ENCODE measurements at regions not wholly inside any gene's neighbourhood (a gene's known extent, or its start where the extent isn't known, plus 50 kb on each side); places are given as distances from the start of the nearest gene placed in this dataset.

DNA sequence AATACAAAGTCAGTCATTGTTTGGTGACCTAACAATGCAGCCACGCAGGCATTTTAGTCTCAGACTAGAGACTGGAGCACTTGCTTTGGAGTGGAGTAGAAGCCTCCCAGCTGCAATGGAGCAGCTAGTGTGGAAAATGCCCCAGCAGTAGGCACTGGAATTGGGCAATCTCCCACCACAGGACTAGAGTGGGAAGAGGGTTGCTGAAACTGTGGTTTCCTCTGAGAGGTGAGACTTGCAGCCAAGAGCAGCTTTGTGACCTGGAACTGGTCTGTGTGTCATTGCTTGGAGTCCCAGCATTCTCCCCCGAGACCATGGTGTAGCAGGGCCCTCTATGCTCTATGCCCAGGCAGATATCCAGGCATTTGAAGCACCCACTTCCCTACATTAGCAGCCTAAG is 556.3 kb downstream of the UQCRFS1 start:
- TF ChIP-seq, protein P1, sequence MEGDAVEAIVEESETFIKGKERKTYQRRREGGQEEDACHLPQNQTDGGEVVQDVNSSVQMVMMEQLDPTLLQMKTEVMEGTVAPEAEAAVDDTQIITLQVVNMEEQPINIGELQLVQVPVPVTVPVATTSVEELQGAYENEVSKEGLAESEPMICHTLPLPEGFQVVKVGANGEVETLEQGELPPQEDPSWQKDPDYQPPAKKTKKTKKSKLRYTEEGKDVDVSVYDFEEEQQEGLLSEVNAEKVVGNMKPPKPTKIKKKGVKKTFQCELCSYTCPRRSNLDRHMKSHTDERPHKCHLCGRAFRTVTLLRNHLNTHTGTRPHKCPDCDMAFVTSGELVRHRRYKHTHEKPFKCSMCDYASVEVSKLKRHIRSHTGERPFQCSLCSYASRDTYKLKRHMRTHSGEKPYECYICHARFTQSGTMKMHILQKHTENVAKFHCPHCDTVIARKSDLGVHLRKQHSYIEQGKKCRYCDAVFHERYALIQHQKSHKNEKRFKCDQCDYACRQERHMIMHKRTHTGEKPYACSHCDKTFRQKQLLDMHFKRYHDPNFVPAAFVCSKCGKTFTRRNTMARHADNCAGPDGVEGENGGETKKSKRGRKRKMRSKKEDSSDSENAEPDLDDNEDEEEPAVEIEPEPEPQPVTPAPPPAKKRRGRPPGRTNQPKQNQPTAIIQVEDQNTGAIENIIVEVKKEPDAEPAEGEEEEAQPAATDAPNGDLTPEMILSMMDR (IDR thresholded peaks at IDR 0.05; ENCODE audit: insufficient read depth, low read depth, low read length) = no peak
- H3K27me3 ChIP-seq (ENCODE audit: control insufficient read depth, insufficient read depth, low read length) = no peaks in the 10 kb centered on the region
- H3K4me3 ChIP-seq (ENCODE audit: low read depth, low read length) = no peak overlapping the region
- CTCF ChIA-PET = no interaction called here
- POLR2A ChIA-PET = no interaction called here
- H3K36me3 ChIP-seq (ENCODE audit: control insufficient read depth, insufficient read depth, low read length) = no peaks in the 10 kb centered on the region
- no peak for DNase-seq (ENCODE audit: low read depth)

DNA sequence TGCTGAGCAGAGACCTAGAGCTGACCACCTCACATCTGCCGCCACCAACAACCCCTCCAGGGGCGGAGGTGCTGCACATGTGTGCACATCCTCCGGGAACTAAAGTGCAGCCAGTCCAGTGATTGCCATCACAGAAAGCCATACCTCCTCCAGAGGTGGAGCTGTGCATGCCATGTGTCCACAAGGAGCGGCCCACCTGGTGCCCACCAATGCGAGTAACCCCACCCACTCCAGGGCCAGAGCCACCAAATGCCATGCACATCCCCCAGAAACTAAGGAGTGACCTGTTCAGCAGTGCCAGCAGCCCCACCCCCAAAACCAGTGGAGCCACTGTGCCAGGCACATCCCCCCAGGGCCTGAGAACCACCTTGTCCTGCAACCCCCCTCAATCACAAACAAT is 557.9 kb downstream of the UQCRFS1 start:
- DNase-seq (ENCODE audit: low read depth) = no peak
- TF ChIP-seq, protein P1 (IDR thresholded peaks at IDR 0.05; ENCODE audit: insufficient read depth, low read depth, low read length) = no peak
- Histone ChIP-seq H3K36me3 (ENCODE audit: control insufficient read depth, insufficient read depth, low read length) (no peaks in the 10 kb centered on the region), H3K27me3 (ENCODE audit: control insufficient read depth, insufficient read depth, low read length) (no peaks in the 10 kb centered on the region), H3K4me3 (ENCODE audit: low read depth, low read length) (no peak overlapping the region)
- POLR2A ChIA-PET = no interaction called here
- CTCF ChIA-PET = no interaction called here

- H3K4me3 ChIP-seq (ENCODE audit: low read depth, low read length) = no peak overlapping the region
- no peaks in the 10 kb centered on the region for H3K27me3 ChIP-seq (ENCODE audit: control insufficient read depth, insufficient read depth, low read length)
- ChIA-PET CTCF (interaction anchor here (1.0 to 1.3 kb wide), 3 partner anchors 9 to 679 kb away, joined by 3 to 4 read pairs (median 4); no protein-coding TSS in a partner anchor), POLR2A (no interaction called here)
- TF ChIP-seq, protein P1 (IDR thresholded peaks at IDR 0.05; ENCODE audit: insufficient read depth, low read depth, low read length) = no peak
- DNase-seq (ENCODE audit: low read depth) = no peak
- no peaks in the 10 kb centered on the region for H3K36me3 ChIP-seq (ENCODE audit: control insufficient read depth, insufficient read depth, low read length)
These were observed 560.2 kb downstream of the UQCRFS1 start for GRCh38 chr19:28652765-28653164.

GRCh38 chr19:28646629-28647028 is 566.3 kb downstream of the UQCRFS1 start:
- ChIA-PET POLR2A (no interaction called here), CTCF (no interaction called here)
- TF ChIP-seq, protein P1 (IDR thresholded peaks at IDR 0.05; ENCODE audit: insufficient read depth, low read depth, low read length) = no peak
- Histone ChIP-seq H3K36me3 (ENCODE audit: control insufficient read depth, insufficient read depth, low read length) (no peaks in the 10 kb centered on the region), H3K27me3 (ENCODE audit: control insufficient read depth, insufficient read depth, low read length) (no peaks in the 10 kb centered on the region), H3K4me3 (ENCODE audit: low read depth, low read length) (no peak overlapping the region)
- no peak for DNase-seq (ENCODE audit: low read depth)

- Histone ChIP-seq H3K4me3 (ENCODE audit: low read depth, low read length) (no peak overlapping the region), H3K27me3 (ENCODE audit: control insufficient read depth, insufficient read depth, low read length) (no peaks in the 10 kb centered on the region), H3K36me3 (ENCODE audit: control insufficient read depth, insufficient read depth, low read length) (no peaks in the 10 kb centered on the region)
- no peak for DNase-seq (ENCODE audit: low read depth)
- TF ChIP-seq, protein P1 (IDR thresholded peaks at IDR 0.05; ENCODE audit: insufficient read depth, low read depth, low read length) = no peak
- ChIA-PET POLR2A (interaction anchor here (0.6 kb wide), 1 partner anchor 61 kb away, joined by 3 read pairs; no protein-coding TSS in a partner anchor), CTCF (interaction anchor here (1.1 to 1.8 kb wide), 2 partner anchors 10 to 65 kb away, joined by 3 to 8 read pairs; no protein-coding TSS in a partner anchor)
These were observed 568.7 kb downstream of the UQCRFS1 start for GRCh38 chr19:28644169-28644775.

Measured in BJ (cell line).